Neural crest cell (in vitro differentiated cells): ENCODE measurements at regions not wholly inside any gene's neighbourhood (a gene's known extent, or its start where the extent isn't known, plus 50 kb on each side); places are given as distances from the start of the nearest gene placed in this dataset.

ENCODE experiments used
- DNase-seq: peaks from one replicate; pipeline ENCODE4 v3.0.0; 2021; ENCODE audit warnings: low read depth, mixed read lengths, low spot score
- H3K27ac Mint-ChIP-seq: one replicate; pipeline ENCODE4 v1.8.0; 2021; ENCODE audit warnings: mild to moderate bottlenecking, mixed read lengths; ENCODE audit not compliant: unreplicated experiment
- H3K27me3 Mint-ChIP-seq: 2 replicates; pipeline ENCODE4 v1.8.0; 2021; ENCODE audit warnings: low read depth, mild to moderate bottlenecking, mixed read lengths
- H3K36me3 Mint-ChIP-seq: 2 replicates; pipeline ENCODE4 v1.8.0; 2021; ENCODE audit warnings: low read depth, mild to moderate bottlenecking, mixed read lengths
- H3K4me1 Mint-ChIP-seq: 2 replicates; pipeline ENCODE4 v1.8.0; 2021; ENCODE audit warnings: mixed read lengths
- H3K4me3 Mint-ChIP-seq: one replicate; pipeline ENCODE4 v1.8.0; 2021; ENCODE audit warnings: mild to moderate bottlenecking, mixed read lengths
- H3K9me3 Mint-ChIP-seq: 2 replicates; pipeline ENCODE4 v1.8.0; 2021; ENCODE audit warnings: mixed read lengths
- TF ChIP-seq, protein P1 (sequence below): fragments of 200-600 bp; sonication (generic); conservative IDR thresholded peaks from 2 replicates; pipeline ENCODE4 v1.5.0; 2021; ENCODE audit warnings: antibody characterized with exemption, mild to moderate bottlenecking

DNA sequence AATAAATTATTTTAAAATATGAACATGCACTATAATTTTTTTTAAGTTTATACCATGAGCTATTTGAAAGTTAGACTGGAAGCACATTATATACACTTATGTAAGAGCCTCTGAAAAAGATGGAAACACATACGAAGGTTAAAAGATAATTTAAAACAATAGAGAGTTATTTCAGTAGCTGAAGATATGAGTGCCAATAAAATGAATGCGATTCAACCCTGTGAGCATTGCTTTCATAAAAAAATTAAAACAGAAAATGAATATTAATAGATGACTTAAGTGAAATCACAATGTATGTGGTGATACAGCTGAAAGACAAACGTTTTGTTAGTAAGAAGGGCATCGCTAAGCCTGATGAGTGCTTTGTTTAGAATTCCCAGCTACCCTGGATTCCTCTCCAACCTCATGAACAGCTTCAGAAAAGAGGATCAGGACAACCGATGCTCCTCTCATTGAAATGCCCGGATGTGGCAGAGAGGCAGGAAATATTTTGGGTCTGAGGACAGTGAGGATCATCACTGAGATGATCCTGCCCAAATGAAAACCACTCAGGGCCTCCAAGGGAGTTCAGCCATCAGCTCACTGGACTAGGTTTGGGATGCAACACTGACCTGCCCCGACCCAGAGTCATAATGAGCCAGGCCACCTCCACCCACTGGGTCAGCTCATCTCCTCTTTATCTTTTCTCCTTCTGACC lies 60.2 kb upstream of the TOP3B start:
- TF ChIP-seq, protein P1, sequence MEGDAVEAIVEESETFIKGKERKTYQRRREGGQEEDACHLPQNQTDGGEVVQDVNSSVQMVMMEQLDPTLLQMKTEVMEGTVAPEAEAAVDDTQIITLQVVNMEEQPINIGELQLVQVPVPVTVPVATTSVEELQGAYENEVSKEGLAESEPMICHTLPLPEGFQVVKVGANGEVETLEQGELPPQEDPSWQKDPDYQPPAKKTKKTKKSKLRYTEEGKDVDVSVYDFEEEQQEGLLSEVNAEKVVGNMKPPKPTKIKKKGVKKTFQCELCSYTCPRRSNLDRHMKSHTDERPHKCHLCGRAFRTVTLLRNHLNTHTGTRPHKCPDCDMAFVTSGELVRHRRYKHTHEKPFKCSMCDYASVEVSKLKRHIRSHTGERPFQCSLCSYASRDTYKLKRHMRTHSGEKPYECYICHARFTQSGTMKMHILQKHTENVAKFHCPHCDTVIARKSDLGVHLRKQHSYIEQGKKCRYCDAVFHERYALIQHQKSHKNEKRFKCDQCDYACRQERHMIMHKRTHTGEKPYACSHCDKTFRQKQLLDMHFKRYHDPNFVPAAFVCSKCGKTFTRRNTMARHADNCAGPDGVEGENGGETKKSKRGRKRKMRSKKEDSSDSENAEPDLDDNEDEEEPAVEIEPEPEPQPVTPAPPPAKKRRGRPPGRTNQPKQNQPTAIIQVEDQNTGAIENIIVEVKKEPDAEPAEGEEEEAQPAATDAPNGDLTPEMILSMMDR = no peak
- peaks cover 12% of the 10 kb centered on the region for H3K4me1 Mint-ChIP-seq
- no peaks in the 10 kb centered on the region for H3K36me3 Mint-ChIP-seq
- H3K9me3 Mint-ChIP-seq = no peaks in the 10 kb centered on the region
- peaks cover 23% of the 10 kb centered on the region for H3K27me3 Mint-ChIP-seq
- no peak for DNase-seq
- no peak overlapping the region for H3K27ac Mint-ChIP-seq
- H3K4me3 Mint-ChIP-seq = no peak overlapping the region

DNA sequence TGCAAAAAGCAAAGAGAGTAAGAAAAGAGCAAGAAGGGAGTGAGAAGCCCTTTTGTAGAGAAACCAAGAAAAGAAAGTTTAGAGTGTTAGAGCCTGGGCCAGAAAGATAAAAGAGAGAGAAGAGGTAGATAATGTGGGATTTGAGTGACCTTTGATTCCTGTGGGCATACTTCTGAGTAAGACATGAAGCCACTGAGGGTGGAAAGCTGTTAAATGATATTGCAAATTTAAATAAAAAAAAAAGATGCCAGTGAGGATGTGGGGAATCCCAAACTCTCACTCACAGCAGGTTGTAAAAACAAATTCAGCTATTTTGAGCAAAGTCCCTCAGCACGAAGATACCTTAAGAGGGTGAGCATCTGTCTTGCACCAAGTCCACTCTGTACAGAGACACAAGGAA lies 59.4 kb upstream of the TOP3B start:
- H3K27ac Mint-ChIP-seq = no peak overlapping the region

DNA sequence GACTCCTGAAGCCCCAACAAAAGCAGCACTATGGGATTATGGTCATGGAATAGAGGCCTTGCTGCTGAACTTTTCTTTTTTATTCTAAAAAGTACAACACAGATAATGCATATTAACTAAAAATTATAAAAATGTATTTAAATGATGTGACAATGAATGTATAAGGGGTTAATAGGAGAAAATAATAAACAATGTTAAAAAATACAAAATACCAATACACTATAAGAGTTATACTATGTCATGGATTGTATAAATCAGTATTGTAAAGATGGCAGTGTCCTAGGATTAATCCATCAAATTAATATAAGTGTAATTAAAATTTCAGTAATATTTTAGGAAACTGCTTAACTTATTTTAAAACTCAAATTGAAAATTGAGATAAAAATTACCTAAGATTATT lies 58.3 kb upstream of the TOP3B start:
- TF ChIP-seq, protein P1 = no peak
- Mint-ChIP-seq H3K4me1 (peaks cover 21% of the 10 kb centered on the region), H3K4me3 (no peak overlapping the region), H3K9me3 (no peaks in the 10 kb centered on the region), H3K27ac (no peak overlapping the region), H3K36me3 (no peaks in the 10 kb centered on the region), H3K27me3 (peaks cover 6% of the 10 kb centered on the region)
- no peak for DNase-seq

More for the DNA sequence above, 59.4 kb upstream of the TOP3B start:
- peaks cover 19% of the 10 kb centered on the region for H3K4me1 Mint-ChIP-seq
- no peak for DNase-seq
- H3K27me3 Mint-ChIP-seq = peaks cover 17% of the 10 kb centered on the region
- no peak overlapping the region for H3K4me3 Mint-ChIP-seq
- H3K9me3 Mint-ChIP-seq = no peaks in the 10 kb centered on the region
- TF ChIP-seq, protein P1 = no peak
- H3K36me3 Mint-ChIP-seq = no peaks in the 10 kb centered on the region

DNA sequence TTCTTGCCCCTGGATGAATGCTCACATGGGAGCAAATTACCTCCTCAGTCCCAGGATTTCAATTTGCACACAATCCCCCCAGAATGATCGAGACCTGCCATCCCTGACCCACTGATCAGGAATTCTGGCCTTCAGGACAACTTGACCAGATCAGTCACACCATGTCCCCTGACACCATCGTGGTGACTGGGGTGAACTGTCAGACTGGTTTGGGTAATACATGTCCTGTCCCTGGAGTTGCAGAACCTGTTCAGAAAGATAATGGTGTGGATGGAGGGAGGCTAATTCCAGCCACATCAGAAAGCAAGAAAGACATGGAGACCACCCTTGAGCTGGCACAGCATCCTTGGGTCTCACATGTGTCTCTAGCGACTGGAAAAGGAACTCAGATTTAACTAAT lies 57.9 kb upstream of the TOP3B start:
- Mint-ChIP-seq H3K9me3 (no peaks in the 10 kb centered on the region), H3K27ac (no peak overlapping the region), H3K36me3 (no peaks in the 10 kb centered on the region), H3K4me1 (peaks cover 21% of the 10 kb centered on the region), H3K4me3 (no peak overlapping the region), H3K27me3 (peaks cover 5% of the 10 kb centered on the region)
- DNase-seq = no peak
- TF ChIP-seq, protein P1 = no peak

DNA sequence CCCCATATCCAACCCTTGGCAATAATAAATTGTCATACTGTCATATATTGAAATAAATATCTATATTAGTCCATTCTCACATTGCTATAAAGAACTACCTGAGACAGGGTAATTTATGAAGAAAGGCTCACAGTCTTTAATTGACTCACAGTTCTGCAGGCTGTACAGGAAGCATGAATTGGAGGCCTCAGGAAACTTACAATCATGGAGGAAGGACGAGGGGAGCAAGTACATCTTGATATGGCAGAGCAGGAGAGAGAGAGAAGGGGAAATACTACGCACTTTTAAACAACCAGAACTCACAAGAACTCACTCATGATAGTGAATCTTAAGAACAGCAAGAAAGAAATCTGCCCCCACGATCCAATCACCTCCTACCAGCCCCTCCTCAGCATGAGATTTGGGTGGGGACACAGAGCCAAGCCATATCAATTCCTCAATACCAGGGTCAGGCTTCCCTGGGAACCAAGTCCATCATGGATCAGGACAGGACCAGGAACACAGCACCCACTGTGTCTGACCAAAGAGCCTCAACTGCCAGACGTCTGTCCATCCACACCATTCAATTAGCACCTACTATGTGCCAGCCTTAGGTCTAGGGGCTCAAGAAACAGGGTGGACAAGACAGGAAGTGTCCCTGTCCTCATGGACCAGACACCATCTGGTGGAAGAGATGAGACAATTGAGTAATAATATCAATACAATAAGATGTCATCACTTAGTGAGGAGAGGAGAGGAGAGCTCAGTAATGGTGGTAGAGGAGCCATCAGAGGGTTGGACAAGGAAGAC lies 56.9 kb upstream of the TOP3B start:
- Mint-ChIP-seq H3K9me3 (no peaks in the 10 kb centered on the region), H3K4me3 (no peak overlapping the region), H3K4me1 (peaks cover 21% of the 10 kb centered on the region), H3K27me3 (peaks cover under 1% of the 10 kb centered on the region), H3K36me3 (no peaks in the 10 kb centered on the region), H3K27ac (no peak overlapping the region)
- DNase-seq = no peak
- TF ChIP-seq, protein P1 = no peak
